Stimulated activated CD8-positive, alpha-beta memory T cell treated with anti-CD3 and anti-CD28 coated beads, Interleukin-4, amount 100 ng/mL, for 48 hours (primary cell): ENCODE measurements at regions not wholly inside any gene's neighbourhood (a gene's known extent, or its start where the extent isn't known, plus 50 kb on each side); places are given as distances from the start of the nearest gene placed in this dataset.

Experiments used
- DNase-seq: peaks from one replicate; pipeline ENCODE4 v3.0.0-alpha.2; 2020

DNA sequence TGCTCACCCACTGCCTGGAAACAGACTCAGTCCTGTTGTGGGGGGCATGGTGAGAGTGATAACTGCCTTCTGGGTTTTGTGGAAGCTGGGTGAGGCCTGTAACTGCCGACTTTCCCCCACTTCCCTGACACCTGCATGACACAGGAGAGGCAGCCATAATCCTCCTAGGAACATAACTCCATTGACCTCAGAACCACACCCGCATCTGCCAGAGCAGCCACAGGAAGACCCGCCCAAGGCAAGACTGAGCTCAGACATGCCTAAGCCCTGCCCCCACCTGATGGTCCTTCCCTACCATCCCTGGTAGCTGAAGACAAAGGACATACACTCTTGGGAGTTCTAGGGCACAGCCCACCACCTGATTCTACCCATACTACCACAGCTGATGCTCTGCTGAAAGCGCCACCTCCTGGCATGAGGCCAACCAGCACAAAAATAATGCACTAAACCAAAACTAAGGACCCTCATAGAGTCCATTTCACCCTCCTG, 326.7 kb downstream of the RBM26 start:
- DNase-seq, result no peak

DNA sequence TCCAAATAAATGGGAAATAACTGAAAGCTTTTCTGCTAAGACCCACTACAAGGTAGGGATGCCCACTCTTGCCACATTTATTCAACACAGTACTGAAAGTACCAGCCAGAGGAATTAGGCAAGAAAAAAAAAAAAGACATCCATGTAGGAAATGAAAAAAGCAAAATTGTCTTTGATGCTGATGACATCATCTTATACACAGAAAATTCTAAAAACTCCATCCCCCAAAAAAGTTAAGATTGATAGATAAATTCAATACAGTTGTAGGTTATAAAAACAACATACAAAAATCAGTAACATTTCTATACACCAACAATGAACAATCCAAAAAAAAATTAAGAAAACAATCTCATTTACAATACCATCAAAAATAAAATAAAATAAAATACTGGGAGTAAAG, 330.4 kb downstream of the RBM26 start:
- DNase-seq, result no peak

DNA sequence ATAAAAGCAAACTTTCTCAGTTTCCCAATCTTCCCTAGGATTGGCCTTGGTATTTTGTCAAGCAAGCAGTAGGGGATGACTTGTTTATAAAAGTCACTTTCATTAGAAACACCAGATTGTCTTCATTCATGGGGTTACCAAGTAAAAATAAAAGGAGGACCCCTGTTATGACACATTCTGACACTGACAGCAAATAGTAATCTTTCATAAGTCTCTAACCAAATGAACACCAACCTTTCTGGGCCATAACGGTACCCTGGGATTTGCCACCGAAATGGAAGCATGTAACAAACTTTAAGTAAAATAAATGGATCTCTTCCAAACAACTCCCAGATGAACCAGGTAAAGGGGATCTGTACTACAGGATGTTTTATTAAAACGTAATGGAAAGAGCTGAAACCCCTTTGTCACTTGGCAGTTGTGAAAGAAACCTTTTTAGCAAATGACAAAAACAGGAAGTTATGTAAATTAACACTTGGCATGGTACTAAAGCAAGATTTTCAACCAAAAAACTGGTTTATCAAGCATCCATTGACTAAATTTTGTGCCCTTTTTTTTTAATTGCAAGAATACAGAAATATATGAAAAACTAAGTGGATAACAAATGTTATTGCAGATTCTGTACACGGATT, 335.6 kb downstream of the RBM26 start:
- no peak for DNase-seq

DNA sequence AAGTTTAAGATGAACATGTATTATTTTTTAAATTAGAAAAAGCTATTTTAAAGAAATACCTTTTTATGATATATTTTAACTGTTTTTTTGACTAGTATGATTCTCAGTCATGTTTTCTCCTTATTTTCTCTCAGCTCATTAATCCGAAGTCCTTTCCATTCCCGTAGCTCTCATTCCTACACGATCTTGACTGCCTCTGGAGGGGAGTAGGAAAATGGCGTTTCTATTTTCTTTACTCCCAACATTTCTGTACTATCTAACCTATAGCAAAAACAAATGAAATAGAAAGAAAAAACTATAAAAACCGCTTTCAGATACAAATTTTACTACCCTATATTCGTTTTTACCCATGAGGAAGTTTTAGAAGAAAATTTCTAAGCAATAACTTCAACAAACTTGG, 343.8 kb downstream of the RBM26 start:
- DNase-seq, result no peak

DNA sequence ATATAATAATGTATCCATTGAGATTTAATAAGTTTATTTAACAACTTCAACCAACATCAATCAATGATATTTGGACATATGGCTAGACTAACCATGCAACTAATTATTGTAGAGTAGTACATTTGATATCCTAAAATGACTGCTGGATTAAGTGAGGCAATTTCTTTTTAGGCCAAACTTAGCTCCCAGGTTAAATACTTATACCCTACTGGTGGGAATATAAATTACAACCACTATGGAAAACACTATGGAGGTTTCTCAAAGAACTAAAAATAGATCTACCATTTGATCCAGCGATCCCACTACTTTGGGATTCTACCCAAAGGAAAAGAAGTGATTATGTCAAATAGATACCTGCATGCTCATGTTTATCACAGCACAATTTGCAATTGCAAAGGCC, 345.8 kb downstream of the RBM26 start:
- no peak for DNase-seq

DNA sequence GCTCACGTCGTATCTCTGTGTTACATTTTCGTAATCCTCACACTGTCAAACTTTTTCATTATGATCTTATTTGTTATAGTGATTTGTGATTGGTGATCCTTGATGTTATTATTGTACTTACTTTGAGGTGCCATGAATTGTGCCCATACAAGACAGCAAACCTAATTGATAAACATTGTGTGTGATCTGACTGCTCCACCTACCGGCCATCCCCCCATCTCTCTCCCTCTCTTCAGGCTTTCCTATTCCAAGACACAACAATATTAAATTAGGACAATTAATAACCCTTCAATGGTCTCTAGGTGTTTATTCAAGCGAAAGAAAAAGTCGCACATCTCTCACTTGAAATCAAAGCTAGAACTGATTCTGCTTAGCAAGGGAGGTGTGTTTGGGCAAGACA, 349.3 kb downstream of the RBM26 start:
- DNase-seq, result no peak

DNA sequence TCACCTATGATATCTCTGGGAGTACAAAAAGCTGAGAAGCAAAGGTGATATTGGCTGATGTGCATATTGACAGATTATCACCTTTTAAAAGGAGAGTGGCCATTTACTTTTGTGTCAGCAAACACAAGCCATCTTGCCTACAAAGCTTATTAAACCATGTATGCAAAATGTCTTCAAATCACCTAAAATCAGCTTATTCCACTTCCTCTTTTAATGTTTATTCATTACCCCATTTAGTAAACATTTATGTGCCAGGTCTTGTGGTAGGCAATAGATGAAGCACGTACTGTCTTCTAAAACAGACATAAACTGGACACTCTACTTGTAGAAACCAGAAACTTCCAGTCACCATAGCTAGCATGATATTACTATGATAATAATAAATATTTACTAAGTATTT, 354.6 kb downstream of the RBM26 start:
- DNase-seq, result no peak

DNA sequence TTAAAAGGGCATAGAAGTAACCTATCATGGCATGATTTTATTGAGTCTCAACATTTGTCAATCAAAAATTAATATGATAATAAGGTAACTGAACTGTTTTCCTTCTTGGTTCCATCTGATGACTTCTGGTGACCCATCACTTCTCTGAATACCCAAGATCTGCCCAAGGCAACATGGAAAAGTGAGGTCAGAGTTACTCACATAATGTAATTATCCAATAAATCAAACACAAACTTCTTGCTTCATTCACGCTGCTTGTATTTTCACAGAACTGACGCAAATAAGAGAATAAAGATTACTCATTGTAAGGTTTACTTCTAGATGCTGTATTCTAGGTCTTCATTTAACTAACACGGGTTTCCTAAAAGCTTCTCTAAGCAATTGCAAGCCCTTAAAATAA, 361.6 kb downstream of the RBM26 start:
- no peak for DNase-seq

DNA sequence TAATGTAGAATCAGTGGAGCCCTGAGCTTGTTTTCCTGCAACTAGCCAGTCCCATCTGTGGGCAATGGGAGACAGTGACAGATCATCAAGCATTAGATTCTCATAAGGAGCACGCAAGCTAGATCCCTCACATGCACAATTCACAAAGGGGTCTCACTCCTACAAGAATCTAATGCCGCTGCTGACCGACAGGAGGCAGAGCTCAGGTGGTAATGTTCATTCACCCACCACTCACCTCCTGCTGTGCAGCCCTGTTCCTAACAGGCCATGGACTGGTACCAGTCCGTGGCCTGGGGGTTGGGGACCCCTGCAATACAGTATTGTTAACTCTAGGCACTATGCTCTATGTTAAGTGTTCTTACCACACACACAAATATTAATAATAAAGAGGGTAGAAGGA, 362.8 kb downstream of the RBM26 start:
- DNase-seq, result no peak

DNA sequence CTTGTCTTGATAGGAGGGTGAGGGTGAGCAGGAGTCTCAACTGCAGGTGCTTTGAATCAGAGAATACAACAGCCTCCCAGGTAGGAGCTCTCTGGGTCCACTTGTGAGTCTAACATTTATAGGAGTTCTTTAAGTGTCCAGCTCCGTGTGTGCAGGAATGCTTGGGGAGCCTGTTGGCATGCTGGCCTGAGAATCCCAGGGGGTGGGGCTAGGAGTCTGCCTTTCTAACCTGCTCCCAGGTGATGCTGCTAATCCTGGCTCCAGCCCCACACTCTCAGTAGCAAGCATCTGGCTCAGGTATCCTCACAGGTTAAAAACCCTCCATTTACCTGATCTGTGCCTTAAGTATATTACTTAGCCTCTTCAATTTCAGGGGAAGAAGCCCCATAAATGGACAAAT, 368.9 kb downstream of the RBM26 start:
- DNase-seq, result no peak

DNA sequence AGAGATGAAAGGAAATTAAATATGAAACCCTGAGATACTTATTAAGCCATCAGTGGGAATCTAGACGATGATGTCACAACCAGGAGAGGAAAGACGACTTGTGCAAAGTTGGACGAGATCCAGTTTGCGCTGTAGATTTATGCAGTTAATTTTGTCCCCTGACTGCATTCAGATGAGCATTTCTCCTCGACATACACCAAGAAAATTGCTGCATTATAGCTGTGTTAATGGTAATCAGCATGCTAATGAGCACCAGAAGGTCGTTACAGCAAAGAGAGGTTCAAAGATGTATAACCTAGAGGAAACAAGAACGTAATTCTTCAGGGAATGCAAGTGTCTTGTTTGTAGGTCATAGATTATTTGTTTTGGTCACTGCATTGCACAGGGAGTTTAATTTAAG, 371.7 kb downstream of the RBM26 start:
- no peak for DNase-seq

DNA sequence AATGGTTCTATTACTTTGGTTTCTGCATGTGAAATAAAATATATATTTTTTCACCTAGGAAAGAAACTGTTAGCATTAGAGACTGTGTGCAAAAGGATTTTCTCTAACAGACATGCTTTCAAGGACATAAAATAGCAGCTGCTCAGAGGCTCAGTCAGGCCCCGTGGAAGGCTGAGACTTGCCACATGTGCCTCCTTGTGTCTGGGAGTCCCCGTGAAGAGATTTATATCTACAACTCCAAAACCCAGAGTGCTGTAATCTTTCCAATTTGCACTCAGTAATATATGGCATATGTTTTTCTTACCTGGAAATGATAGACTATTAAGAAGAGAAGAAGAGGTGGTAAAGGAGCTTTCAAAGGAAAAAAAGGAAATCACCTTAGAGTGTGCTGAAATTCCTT, 371.6 kb upstream of the OBI1 start:
- no peak for DNase-seq

DNA sequence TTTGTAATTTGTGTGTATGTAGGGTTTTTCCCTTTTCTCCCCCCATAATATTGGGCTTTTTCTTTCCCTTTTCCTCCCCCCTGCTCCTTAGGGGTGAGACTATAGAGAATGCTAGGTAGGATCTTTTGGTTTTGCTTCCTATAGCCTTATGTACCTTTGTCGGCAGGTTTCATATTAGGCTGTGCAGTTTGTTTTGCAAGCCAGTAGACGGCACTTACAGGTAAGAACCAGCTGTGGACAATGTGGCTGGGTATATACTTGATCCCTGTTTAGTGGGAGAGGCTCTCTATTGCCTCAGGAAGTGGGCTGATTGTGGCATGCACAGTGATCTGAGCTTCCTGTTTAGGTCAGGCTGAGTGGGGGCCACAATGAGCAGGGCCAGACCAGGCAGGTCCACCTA, 359.2 kb upstream of the OBI1 start:
- no peak for DNase-seq

DNA sequence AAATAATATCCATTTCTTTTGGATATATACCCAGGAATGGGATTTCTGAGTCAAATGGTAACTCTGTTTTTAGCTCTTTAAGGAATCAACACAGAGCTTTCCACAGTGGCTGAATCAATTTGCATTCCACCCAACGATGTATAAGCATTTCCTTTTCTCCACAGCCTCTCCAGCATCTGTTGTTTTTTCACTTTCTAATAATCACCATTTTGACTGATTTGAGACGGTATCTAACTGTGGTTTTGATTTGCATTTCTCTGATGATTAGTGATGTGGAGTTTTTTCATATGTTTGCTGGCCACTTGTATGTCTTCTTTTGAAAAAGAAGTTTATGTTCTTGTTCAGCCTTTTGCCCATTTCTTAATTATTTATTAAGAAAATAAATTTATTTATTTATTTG, 352.2 kb upstream of the OBI1 start:
- DNase-seq, result no peak

DNA sequence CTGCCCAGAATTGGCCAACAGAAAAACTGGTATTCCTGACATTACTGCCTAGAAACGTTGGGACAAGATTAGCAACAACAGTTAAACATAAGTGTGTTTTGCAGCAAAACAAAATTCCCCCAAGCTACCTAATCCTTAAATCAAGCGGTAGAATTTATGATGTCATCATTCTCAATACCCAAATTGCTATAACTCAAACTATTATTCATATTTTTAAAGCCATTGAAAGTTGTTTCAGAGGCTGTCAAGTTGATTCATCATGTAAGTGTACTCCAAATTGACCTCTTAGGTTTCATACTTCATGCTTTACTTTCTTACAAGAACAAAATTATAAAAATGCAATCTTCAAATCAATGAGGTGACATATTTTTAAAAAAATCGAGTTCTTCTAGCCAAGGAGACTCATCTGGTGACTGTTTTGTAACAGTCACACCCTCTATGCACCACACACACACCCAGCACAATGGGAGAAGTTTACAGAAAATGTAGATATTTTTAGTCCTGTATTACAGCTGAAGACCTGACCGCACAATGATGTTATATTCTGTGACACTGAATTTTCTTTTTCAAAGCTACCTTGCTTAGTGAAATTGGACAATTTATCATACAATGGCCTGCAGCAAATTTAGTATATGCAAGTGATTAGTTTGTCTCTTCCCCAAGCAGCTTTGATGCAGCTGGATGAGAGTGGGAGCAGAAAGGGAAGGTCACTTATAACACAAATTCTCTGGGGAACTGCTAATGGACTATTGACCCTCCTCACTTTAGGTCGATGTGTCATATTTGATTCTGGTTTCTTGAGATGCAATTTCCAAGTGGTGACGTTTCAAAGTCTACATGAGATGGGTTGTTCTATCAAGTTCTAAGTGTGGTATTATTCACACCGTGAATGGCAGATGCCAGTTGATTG, 345.3 kb upstream of the OBI1 start:
- DNase-seq, result no peak

DNA sequence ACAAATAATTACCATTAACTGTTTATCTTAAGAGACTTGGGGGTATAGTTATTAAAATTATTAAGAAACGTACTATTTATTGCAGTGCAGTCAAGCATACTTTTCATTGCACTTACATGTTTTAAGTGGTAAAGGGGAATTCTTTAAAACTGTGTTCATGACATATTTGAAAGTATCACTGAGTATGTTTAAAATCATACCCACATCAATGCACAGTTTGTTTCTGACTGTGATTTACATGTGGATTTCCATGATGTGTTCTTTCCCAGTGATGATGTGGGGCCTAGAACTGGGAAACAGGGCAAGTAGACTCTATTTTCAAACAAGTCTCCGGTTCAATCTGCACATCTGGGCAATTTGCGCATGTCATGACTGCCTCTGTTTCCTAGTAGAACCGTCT, 340.5 kb upstream of the OBI1 start:
- no peak for DNase-seq

DNA sequence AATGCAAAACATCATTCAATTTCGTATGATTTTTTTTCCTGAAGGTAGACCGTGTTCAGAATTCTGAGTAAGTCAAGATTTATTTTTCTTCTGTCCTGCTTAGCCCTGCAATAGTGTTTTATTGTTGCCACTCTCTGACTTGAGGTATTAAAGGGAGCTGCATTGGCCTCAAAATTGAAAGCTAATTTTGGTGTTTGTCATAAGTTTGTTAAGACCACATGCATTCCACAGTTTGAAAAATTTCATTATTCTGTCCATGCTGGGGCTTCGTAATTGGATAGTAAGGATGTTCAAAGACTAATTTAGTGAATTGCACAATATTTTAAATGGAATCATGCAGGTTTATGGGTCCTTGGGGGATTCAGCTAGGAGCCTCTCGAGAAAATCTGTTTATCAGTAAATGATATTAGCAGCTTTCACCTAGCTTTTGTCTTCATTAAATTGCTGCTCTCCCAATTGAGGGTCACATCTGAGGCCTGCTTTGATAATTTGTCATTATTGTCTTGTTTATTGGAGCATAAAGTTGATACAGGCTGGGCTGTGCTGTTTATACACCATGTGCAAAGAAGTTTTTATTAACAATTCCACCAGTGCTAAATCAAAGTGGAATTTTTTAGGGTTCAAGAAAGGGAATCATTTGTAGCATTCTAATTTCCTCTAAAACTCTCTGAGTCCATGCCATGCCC, 339.8 kb upstream of the OBI1 start:
- no peak for DNase-seq

DNA sequence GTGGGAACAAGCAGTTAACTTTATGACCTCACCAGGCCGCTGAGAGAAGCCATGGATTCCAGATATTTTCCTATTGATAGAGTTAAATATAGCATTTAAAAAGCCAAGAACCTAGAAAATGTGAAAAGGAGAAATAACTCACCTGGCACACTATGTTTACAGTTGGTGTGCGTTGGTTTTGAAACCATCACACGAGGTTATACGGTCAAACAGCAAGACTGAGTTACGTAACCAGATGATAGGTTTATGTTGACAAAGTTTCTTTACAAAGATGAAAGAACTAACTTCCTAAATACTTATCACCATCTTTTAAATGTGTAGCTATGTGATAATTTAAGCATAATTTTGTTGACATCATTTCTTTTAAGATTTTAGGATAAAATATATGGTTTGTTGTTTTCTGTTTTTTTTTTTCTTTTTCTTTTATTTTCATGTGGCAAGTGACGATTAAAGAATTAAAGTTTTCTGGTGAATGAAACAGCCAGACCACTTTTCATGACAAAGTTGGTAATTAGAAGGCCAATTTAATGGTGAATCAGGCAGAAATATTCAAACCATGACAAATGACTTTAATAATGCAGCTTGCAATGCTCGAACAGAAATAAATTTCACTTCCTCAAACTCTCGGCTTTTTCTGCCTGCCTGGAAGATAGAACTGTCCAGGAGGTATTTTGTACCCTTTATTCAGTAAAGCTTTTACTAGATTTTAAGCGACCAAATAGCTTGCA, 339.1 kb upstream of the OBI1 start:
- no peak for DNase-seq

DNA sequence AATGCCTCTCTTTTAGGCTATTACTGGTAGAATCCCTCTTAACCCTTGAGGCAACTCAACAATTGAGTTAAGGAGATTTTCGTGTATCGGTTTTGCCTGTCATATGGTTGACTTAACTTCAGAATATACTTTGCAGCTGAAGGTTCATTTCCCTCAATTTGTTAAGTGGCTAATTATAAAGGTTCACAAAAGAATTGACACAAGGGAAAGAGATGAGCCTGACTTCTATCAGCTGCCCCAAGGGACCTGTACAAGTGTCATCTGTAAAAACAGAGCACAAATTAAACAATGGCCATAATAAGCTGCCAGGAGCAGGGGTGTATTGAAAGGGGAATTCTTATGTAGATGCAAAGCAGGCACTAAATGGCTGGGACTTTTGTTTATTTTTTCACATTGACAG, 334.8 kb upstream of the OBI1 start:
- DNase-seq, result no peak

DNA sequence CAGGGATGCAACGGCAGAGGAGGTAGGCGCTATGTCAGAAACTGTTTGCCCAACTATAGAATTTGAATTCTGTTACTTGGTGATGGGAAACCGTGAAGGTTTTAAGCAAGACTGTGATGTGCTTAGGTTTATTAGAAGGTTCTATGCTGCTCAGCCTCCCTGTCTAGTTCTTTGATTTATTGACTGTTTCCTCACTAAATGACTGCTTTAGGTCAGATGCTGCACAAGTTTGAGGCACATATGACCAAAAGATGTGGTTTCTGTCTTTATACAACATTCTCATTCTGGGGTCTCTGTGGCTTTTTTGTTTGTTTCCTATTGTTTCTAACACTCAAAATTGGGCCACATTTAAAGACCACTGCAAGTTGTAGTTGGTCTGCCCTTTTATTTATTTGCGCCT, 323.0 kb upstream of the OBI1 start:
- DNase-seq, result no peak

DNA sequence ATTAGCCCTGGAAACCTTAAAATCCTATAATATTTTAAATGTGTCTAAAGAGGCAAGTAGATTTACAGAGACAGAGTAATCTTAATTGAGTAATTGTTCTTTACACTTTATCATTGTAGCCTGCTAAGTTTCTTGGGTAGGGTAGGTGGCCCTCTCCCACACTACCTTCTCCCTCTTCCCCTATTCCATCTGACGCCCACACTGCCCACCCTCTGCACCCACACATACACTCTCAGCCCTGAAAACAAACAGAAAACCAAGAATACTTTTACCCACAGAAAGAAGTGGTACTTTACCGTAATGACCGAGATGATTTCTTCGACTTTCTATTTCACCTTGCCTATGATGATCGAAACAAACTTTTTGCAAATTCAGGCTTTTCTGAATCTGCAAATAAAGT, 320.4 kb upstream of the OBI1 start:
- no peak for DNase-seq

DNA sequence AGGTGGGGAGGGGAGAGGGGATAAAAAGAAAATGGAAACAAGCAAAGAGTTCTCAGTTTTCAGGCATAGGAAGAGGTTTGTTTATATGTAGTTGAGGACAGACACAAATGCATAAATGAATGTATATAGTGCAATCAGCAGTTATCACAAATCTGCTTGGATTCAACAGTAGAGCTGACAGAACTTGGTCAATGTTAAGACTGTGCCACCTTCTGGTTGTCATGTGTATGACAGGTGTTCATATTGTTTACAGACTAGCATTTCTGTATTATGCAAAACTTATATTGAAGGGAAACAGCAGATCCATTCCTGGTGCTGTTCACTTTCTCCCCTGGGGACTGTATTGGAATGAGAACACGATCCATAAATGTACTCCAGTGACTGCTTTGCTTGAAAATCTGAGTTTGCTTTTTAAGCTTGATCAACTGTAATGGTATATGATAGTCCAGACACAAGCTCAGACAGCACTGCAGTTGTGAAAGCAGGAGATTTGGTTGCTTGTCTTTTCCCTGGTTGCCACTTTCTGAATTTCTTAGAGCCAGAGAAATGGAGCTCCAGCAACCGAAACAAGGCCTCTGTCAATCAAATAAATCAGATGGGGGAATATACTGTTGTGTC, 319.5 kb upstream of the OBI1 start:
- DNase-seq, result peak; percentile 30

DNA sequence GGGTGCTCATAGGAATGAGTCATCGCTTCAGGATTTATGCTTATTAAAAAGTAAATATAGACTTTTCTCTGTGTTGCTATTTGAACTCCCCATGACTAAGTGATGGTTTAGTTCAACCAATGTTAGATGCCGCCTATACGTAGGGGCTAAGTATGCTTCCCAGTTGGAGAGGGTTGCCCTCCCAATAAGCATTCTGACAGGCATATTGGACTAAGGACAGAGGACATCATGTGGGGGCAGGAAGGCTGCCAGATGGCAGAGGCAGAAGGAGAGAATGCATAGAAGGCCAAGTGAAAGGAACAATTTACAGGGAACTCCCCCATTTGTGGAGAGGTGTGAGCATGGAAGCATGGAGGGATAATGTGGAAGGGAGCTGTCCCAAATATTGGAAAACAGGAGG, 318.4 kb upstream of the OBI1 start:
- DNase-seq, result no peak
